Tibial artery (tissue), 4 donors: ENCODE measurements at regions not wholly inside any gene's neighbourhood (a gene's known extent, or its start where the extent isn't known, plus 50 kb on each side); places are given as distances from the start of the nearest gene placed in this dataset.

Experiments used
- DNase-seq, 2 donors: peaks; one replicate each; pipeline ENCODE4 v3.0.0-alpha.2; 2019
- H3K27ac ChIP-seq, 2 donors: fragments of 200-600 bp; sonication (generic) in 1 of 2; 1 replicate in 1 of 2; 2 replicates in 1 of 2; pipeline ENCODE4 v1.5.1; 2018 to 2019; ENCODE audit warnings: mild to moderate bottlenecking in 1 of 2
- H3K27me3 ChIP-seq, 2 donors: fragments of 200-600 bp; sonication (generic) in 1 of 2; one replicate each; pipeline versions ENCODE4 v1.5.1 to v1.6.0; 2016 to 2019
- H3K36me3 ChIP-seq, 3 donors: fragments of 200-600 bp; sonication (generic) in 2 of 3; one replicate each; pipeline ENCODE4 v1.5.1; 2016 to 2019; ENCODE audit warnings: mild to moderate bottlenecking in 2 of 3
- H3K4me1 ChIP-seq, 4 donors: fragments of 200-600 bp; sonication (generic) in 2 of 4; 1 replicate in 3 of 4; 2 replicates in 1 of 4; pipeline ENCODE4 v1.5.1; 2016 to 2019
- H3K4me3 ChIP-seq, 2 donors: fragments of 200-600 bp; sonication (generic) in 1 of 2; 1 replicate in 1 of 2; 2 replicates in 1 of 2; pipeline ENCODE4 v1.5.1; 2018 to 2019; ENCODE audit warnings: mild to moderate bottlenecking in 2 of 2
- H3K9me3 ChIP-seq, 3 donors: fragments of 200-600 bp; sonication (generic) in 1 of 3; one replicate each; pipeline ENCODE4 v1.5.1; 2016 to 2019
- intact Hi-C: fragments of 100-400 bp; cut with DNase I; formaldehyde crosslinking; loops from one replicate; pipeline ENCODE4 v1.15.0; 2023; ENCODE audit warnings: low total_unique reads
- TF ChIP-seq, protein P1 (sequence below), 2 experiments: fragments of 200-600 bp in 1 of 2; fragments of 450-650 bp in 1 of 2; IDR thresholded peaks; one replicate each; pipeline ENCODE4 v1.5.1; 2017 to 2019; ENCODE audit warnings: antibody characterized with exemption in 2 of 2, mild to moderate bottlenecking in 1 of 2, moderate library complexity in 1 of 2

- Histone ChIP-seq H3K27ac (no peak overlapping the region), H3K27me3 (no peaks in the 10 kb centered on the region), H3K36me3 (no peaks in the 10 kb centered on the region), H3K4me1 (no peaks in the 10 kb centered on the region), H3K4me3 (no peak overlapping the region), H3K9me3 (no peaks in the 10 kb centered on the region)
- TF ChIP-seq, protein P1, sequence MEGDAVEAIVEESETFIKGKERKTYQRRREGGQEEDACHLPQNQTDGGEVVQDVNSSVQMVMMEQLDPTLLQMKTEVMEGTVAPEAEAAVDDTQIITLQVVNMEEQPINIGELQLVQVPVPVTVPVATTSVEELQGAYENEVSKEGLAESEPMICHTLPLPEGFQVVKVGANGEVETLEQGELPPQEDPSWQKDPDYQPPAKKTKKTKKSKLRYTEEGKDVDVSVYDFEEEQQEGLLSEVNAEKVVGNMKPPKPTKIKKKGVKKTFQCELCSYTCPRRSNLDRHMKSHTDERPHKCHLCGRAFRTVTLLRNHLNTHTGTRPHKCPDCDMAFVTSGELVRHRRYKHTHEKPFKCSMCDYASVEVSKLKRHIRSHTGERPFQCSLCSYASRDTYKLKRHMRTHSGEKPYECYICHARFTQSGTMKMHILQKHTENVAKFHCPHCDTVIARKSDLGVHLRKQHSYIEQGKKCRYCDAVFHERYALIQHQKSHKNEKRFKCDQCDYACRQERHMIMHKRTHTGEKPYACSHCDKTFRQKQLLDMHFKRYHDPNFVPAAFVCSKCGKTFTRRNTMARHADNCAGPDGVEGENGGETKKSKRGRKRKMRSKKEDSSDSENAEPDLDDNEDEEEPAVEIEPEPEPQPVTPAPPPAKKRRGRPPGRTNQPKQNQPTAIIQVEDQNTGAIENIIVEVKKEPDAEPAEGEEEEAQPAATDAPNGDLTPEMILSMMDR (IDR thresholded peaks at IDR 0.05), result no peak
- DNase-seq, result no peak
- intact Hi-C loops, result no loop called here
Measured at GRCh38 chr6:77204555-77204954, 258.7 kb downstream of the HTR1B start.

GRCh38 chr6:77183447-77183846 lies 279.8 kb downstream of the HTR1B start:
- DNase-seq, result no peak
- Histone ChIP-seq H3K9me3 (peaks cover 0 to 2% (median 0%) of the 10 kb centered on the region in 3 donors), H3K36me3 (no peaks in the 10 kb centered on the region), H3K4me3 (no peak overlapping the region), H3K4me1 (peaks cover 0 to 8% (median 3%) of the 10 kb centered on the region in 4 donors), H3K27ac (no peak overlapping the region), H3K27me3 (no peaks in the 10 kb centered on the region)
- intact Hi-C loops, result no loop called here
- TF ChIP-seq, protein P1 (IDR thresholded peaks at IDR 0.05), result no peak

- no peaks in the 10 kb centered on the region for H3K36me3 ChIP-seq
- TF ChIP-seq, protein P1 (IDR thresholded peaks at IDR 0.05), result no peak
- H3K9me3 ChIP-seq, result no peaks in the 10 kb centered on the region
- no peak overlapping the region for H3K4me3 ChIP-seq
- DNase-seq, result no peak
- intact Hi-C loops, result no loop called here
- no peaks in the 10 kb centered on the region for H3K27me3 ChIP-seq
- peaks cover 0 to 8% (median 3%) of the 10 kb centered on the region in 4 donors for H3K4me1 ChIP-seq
- no peak overlapping the region for H3K27ac ChIP-seq
Measured at GRCh38 chr6:77181749-77182148, 281.5 kb downstream of the HTR1B start.

DNA sequence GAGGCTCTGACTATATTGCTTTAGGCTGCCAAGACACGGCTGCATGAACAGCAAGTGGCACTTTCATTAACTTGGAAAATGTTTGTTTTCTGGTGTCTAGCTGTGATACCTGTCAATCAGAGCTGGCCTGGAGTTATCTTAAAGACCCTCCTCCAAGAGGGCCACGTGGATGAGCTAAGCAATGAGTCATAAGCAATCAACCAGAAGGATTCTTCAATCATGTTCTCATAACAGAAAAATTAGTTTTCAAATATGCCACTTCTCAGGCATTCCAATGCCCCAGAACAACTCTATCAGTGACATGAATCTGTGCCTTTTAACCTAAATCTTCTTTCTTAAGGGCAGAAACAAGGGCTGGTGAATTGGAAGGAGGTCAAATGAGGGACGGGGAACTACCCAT lies 283.0 kb downstream of the HTR1B start:
- Histone ChIP-seq H3K27ac (no peak overlapping the region), H3K4me1 (peaks cover 0 to 8% (median 3%) of the 10 kb centered on the region in 4 donors), H3K27me3 (no peaks in the 10 kb centered on the region), H3K36me3 (no peaks in the 10 kb centered on the region), H3K9me3 (no peaks in the 10 kb centered on the region), H3K4me3 (no peak overlapping the region)
- DNase-seq, result no peak
- TF ChIP-seq, protein P1 (IDR thresholded peaks at IDR 0.05), result no peak
- intact Hi-C loops, result no loop called here

GRCh38 chr6:77178821-77179220 lies 284.5 kb downstream of the HTR1B start:
- Histone ChIP-seq H3K4me1 (peaks cover 0 to 8% (median 3%) of the 10 kb centered on the region in 4 donors), H3K4me3 (no peak overlapping the region), H3K27me3 (no peaks in the 10 kb centered on the region), H3K27ac (no peak overlapping the region), H3K36me3 (no peaks in the 10 kb centered on the region), H3K9me3 (no peaks in the 10 kb centered on the region)
- no peak for DNase-seq
- intact Hi-C loops, result no loop called here
- TF ChIP-seq, protein P1 (IDR thresholded peaks at IDR 0.05), result no peak

GRCh38 chr6:77177470-77177869 lies 285.8 kb downstream of the HTR1B start:
- Histone ChIP-seq H3K27ac (no peak overlapping the region), H3K36me3 (no peaks in the 10 kb centered on the region), H3K9me3 (no peaks in the 10 kb centered on the region), H3K27me3 (no peaks in the 10 kb centered on the region), H3K4me1 (peaks cover 0 to 8% (median 3%) of the 10 kb centered on the region in 4 donors), H3K4me3 (no peak overlapping the region)
- intact Hi-C loops, result no loop called here
- DNase-seq, result no peak
- TF ChIP-seq, protein P1 (IDR thresholded peaks at IDR 0.05), result no peak
